GM19328 (cell line): ENCODE measurements at regions not wholly inside any gene's neighbourhood (a gene's known extent, or its start where the extent isn't known, plus 50 kb on each side); places are given as distances from the start of the nearest gene placed in this dataset.
"Not testable (repeated sequence)": the region's sequence is repeated elsewhere in the genome, so short reads cannot be mapped to it uniquely, and the experiment has no call there.

Source experiments
- ATAC-seq: cut with Tn5 transposase; IDR thresholded peaks from one replicate; pipeline ENCODE4 v1.9.1; 2021; ENCODE audit warnings: mild to moderate bottlenecking, moderate library complexity; ENCODE audit not compliant: unreplicated experiment

- ATAC-seq, result no peak
These were observed 907.0 kb downstream of the RAPGEF2 start for GRCh38 chr4:160009656-160010493.

- no peak for ATAC-seq
These were observed 917.1 kb downstream of the RAPGEF2 start for GRCh38 chr4:160019936-160020335.

- ATAC-seq, result no peak
These were observed 917.9 kb downstream of the RAPGEF2 start for GRCh38 chr4:160020804-160021203.

GRCh38 chr4:160021870-160022269 is 919.0 kb downstream of the RAPGEF2 start:
- ATAC-seq, result no peak

GRCh38 chr4:160026721-160027120 is 923.8 kb downstream of the RAPGEF2 start:
- ATAC-seq, result no peak

- ATAC-seq, result no peak
These were observed 931.6 kb downstream of the RAPGEF2 start for GRCh38 chr4:160034501-160034900.

GRCh38 chr4:160038615-160039014 is 935.7 kb downstream of the RAPGEF2 start:
- no peak for ATAC-seq

GRCh38 chr4:160044693-160045092 is 941.8 kb downstream of the RAPGEF2 start:
- ATAC-seq, result no peak

GRCh38 chr4:160082432-160083207 is 979.7 kb downstream of the RAPGEF2 start:
- no peak for ATAC-seq

GRCh38 chr4:160091631-160092030 is 988.8 kb downstream of the RAPGEF2 start:
- no peak for ATAC-seq

- ATAC-seq, result no peak
These were observed 997.4 kb downstream of the RAPGEF2 start for GRCh38 chr4:160100316-160100715.

- no peak for ATAC-seq
These were observed 1008.0 kb downstream of the RAPGEF2 start for GRCh38 chr4:160110891-160111290.

- ATAC-seq, result no peak
These were observed 1014.8 kb downstream of the RAPGEF2 start for GRCh38 chr4:160117686-160118085.

- ATAC-seq, result not testable (repeated sequence)
These were observed 1022.9 kb downstream of the RAPGEF2 start for GRCh38 chr4:160125576-160126287.

GRCh38 chr4:160127211-160127610 is 1024.3 kb downstream of the RAPGEF2 start:
- no peak for ATAC-seq

GRCh38 chr4:160129439-160129838 is 1026.6 kb downstream of the RAPGEF2 start:
- ATAC-seq, result no peak

GRCh38 chr4:160136021-160136420 is 1033.1 kb downstream of the RAPGEF2 start:
- no peak for ATAC-seq

GRCh38 chr4:160141206-160141605 is 1038.3 kb downstream of the RAPGEF2 start:
- ATAC-seq, result no peak

- peak; percentile 100 for ATAC-seq
These were observed 1039.7 kb downstream of the RAPGEF2 start for GRCh38 chr4:160142579-160142978.

- ATAC-seq, result no peak
These were observed 1040.7 kb downstream of the RAPGEF2 start for GRCh38 chr4:160143574-160143973.

- no peak for ATAC-seq
These were observed 1056.6 kb downstream of the RAPGEF2 start for GRCh38 chr4:160159457-160159856.
